ENCODE measurements at regions not wholly inside any gene's neighbourhood (a gene's known extent, or its start where the extent isn't known, plus 50 kb on each side); places are given as distances from the start of the nearest gene placed in this dataset.
A peak's percentile ranks its signal among the peaks of the same experiment; 100 is the strongest.

DNA sequence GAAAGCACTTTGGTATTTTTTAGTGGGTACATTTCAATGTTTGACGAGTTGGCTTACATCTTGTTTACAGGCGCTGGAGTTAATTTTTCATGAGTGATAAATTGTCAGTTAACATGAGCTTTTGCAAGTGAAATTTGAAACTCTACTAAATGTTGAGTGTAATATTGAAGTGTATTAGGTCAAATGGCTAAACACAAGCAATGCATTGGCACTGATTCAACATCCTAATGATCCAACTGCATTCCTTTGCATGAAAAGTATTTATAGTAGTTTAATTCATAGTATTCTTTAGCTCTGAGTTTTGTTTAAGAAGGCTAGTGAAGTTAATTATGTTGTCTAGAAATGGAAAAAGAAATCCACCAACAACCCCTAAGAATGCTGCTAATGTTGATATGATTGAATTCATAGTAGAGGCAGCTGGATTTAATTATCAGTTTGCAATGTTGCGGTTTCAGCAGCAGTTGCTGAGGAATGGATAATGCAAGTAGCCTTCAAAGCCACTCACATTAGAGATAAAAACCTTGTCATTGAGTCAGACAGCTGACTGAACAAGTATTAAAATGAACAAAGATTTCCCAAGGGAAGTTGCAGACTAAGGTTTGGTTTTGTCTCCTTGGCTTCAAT lies 245.6 kb upstream of the GOLIM4 start (continued):
- TF ChIP-seq REST (IDR thresholded peaks at IDR 0.05; ENCODE audit: low read depth, low read length) (no peak), CHD2 (IDR thresholded peaks at IDR 0.05; ENCODE audit: low read length, partially characterized antibody) (no peak), YY1 (IDR thresholded peaks at IDR 0.05; ENCODE audit: low read depth) (no peak), TEAD4 (IDR thresholded peaks at IDR 0.05; ENCODE audit: borderline replicate concordance, insufficient read depth) (peak; percentile 61), GABPA (IDR thresholded peaks at IDR 0.05; ENCODE audit: low read depth) (no peak), RXRA (IDR thresholded peaks at IDR 0.05; ENCODE audit: borderline replicate concordance, low read depth) (no peak), RFX5 (IDR thresholded peaks at IDR 0.05; ENCODE audit: low read length) (no peak), GATA2 (CRISPR knock-in tag; IDR thresholded peaks at IDR 0.05) (no peak), EP300 (IDR thresholded peaks at IDR 0.05; ENCODE audit: borderline replicate concordance in 1 of 2, low read depth in 1 of 2, low read length in 1 of 2) (peak; percentile 67 to 71), IRF3 (IDR thresholded peaks at IDR 0.05; ENCODE audit: low read depth, low read length) (no peak), RCOR1 (IDR thresholded peaks at IDR 0.05; ENCODE audit: low read length) (0 out of 2 replicates have a peak, but pooled peaks have one; percentile 13), MXI1 (IDR thresholded peaks at IDR 0.05; ENCODE audit: low read depth, low read length) (no peak), FOXM1 (IDR thresholded peaks at IDR 0.05; ENCODE audit: low read depth) (no peak), SIN3A (IDR thresholded peaks at IDR 0.05; ENCODE audit: borderline replicate concordance, low read depth, low read length) (no peak), TAF1 (IDR thresholded peaks at IDR 0.05; ENCODE audit: borderline replicate concordance, low read depth, low read length) (no peak), TCF12 (IDR thresholded peaks at IDR 0.05) (peak; percentile 97), JUND (IDR thresholded peaks at IDR 0.05) (peak; percentile 47; the same call in 1 of the 2 replicates), MEF2A (IDR thresholded peaks at IDR 0.05; ENCODE audit: borderline replicate concordance, low read depth) (0 out of 2 replicates have a peak, but pooled peaks have one; percentile 38), NFIC (IDR thresholded peaks at IDR 0.05; ENCODE audit: borderline replicate concordance) (no peak; the same call in 1 of the 2 replicates)
- TF ChIP-seq, protein P1, sequence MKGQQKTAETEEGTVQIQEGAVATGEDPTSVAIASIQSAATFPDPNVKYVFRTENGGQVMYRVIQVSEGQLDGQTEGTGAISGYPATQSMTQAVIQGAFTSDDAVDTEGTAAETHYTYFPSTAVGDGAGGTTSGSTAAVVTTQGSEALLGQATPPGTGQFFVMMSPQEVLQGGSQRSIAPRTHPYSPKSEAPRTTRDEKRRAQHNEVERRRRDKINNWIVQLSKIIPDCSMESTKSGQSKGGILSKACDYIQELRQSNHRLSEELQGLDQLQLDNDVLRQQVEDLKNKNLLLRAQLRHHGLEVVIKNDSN (IDR thresholded peaks at IDR 0.05; ENCODE audit: borderline replicate concordance, low read depth): no peak

Measured in SK-N-SH (cell line).